Trophoblast cell (in vitro differentiated cells and primary cell): ENCODE measurements at regions not wholly inside any gene's neighbourhood (a gene's known extent, or its start where the extent isn't known, plus 50 kb on each side); places are given as distances from the start of the nearest gene placed in this dataset.

ENCODE experiments used
- DNase-seq, 2 donors: peaks; one replicate each; pipeline ENCODE4 v3.0.0-alpha.2; 2016
- H2AFZ ChIP-seq: 2 replicates; pipeline ENCODE4 v1.6.1; 2013; ENCODE audit warnings: low read length, moderate library complexity, mild to moderate bottlenecking; ENCODE audit not compliant: insufficient read depth, poor library complexity
- H2AK5ac ChIP-seq: 2 replicates; pipeline ENCODE4 v1.6.1; 2013; ENCODE audit warnings: mild to moderate bottlenecking, low read length
- H2BK120ac ChIP-seq: 2 replicates; pipeline ENCODE4 v1.6.1; 2013; ENCODE audit warnings: low read length, mild to moderate bottlenecking, moderate library complexity; ENCODE audit not compliant: insufficient read depth, poor library complexity
- H2BK12ac ChIP-seq: 2 replicates; pipeline ENCODE4 v1.6.1; 2013; ENCODE audit warnings: mild to moderate bottlenecking, low read length, moderate library complexity
- H2BK5ac ChIP-seq: 2 replicates; pipeline ENCODE4 v1.6.1; 2013; ENCODE audit warnings: low read length, low read depth, moderate library complexity, mild to moderate bottlenecking; ENCODE audit not compliant: poor library complexity
- H3K14ac ChIP-seq: 2 replicates; pipeline ENCODE4 v1.6.1; 2013; ENCODE audit warnings: mild to moderate bottlenecking, low read length
- H3K18ac ChIP-seq: 2 replicates; pipeline ENCODE4 v1.6.1; 2013; ENCODE audit warnings: mild to moderate bottlenecking, low read length
- H3K23ac ChIP-seq: 2 replicates; pipeline ENCODE4 v1.6.1; 2013; ENCODE audit warnings: low read length
- H3K27ac ChIP-seq: 2 replicates; pipeline ENCODE4 v1.5.1; 2013; ENCODE audit warnings: low read depth, mild to moderate bottlenecking, inconsistent platforms, low read length, moderate library complexity
- H3K27me3 ChIP-seq: 2 replicates; pipeline ENCODE4 v1.6.1; 2013; ENCODE audit warnings: inconsistent platforms, mild to moderate bottlenecking, low read length, moderate library complexity; ENCODE audit not compliant: insufficient read depth
- H3K36me3 ChIP-seq, 2 experiments: 1 replicate in 1 of 2; 2 replicates in 1 of 2; pipeline ENCODE4 v1.6.1; 2013; ENCODE audit warnings: low read length in 2 of 2, mild to moderate bottlenecking in 2 of 2, moderate library complexity in 1 of 2; ENCODE audit not compliant: insufficient read depth in 2 of 2, control insufficient read depth in 1 of 2
- H3K4ac ChIP-seq: 2 replicates; pipeline ENCODE4 v1.6.1; 2013; ENCODE audit warnings: low read depth, mild to moderate bottlenecking, low read length, moderate library complexity
- H3K4me1 ChIP-seq, 2 experiments: 1 replicate in 1 of 2; 2 replicates in 1 of 2; pipeline ENCODE4 v1.6.1; 2013; ENCODE audit warnings: low read length in 2 of 2, mild to moderate bottlenecking in 2 of 2, moderate library complexity in 1 of 2; ENCODE audit not compliant: insufficient read depth in 2 of 2, control insufficient read depth in 1 of 2
- H3K4me2 ChIP-seq: 2 replicates; pipeline ENCODE4 v1.6.1; 2013; ENCODE audit warnings: inconsistent platforms, mild to moderate bottlenecking, low read length, moderate library complexity
- H3K4me3 ChIP-seq: 2 replicates; pipeline ENCODE4 v1.5.1; 2013; ENCODE audit warnings: mild to moderate bottlenecking, low read depth, low read length, inconsistent platforms
- H3K79me1 ChIP-seq: one replicate; pipeline ENCODE4 v1.6.1; 2013; ENCODE audit warnings: low read length
- H3K79me2 ChIP-seq: 2 replicates; pipeline ENCODE4 v1.6.1; 2013; ENCODE audit warnings: low read length, mild to moderate bottlenecking; ENCODE audit not compliant: control insufficient read depth, insufficient read depth, poor library complexity
- H3K9ac ChIP-seq: 2 replicates; pipeline ENCODE4 v1.6.1; 2013; ENCODE audit warnings: mild to moderate bottlenecking, low read length
- H3K9me3 ChIP-seq: 2 replicates; pipeline ENCODE4 v1.6.1; 2013; ENCODE audit warnings: low read depth, mild to moderate bottlenecking, control low read depth, inconsistent platforms, low read length; ENCODE audit not compliant: insufficient read depth
- H4K12ac ChIP-seq: 2 replicates; pipeline ENCODE4 v1.6.1; 2013; ENCODE audit warnings: low read depth, mild to moderate bottlenecking, low read length, moderate library complexity
- H4K8ac ChIP-seq: 2 replicates; pipeline ENCODE4 v1.6.1; 2013; ENCODE audit warnings: low read depth, mild to moderate bottlenecking, low read length, moderate library complexity
- H4K91ac ChIP-seq: one replicate; pipeline ENCODE4 v1.6.1; 2013; ENCODE audit warnings: low read depth, mild to moderate bottlenecking, low read length, moderate library complexity
- WGBS: extraction: QIAGEN DNeasy Blood & Tissue Kit; methylation state at CpG from one replicate; pipeline ENCODE4 v1.1.7; 2013; ENCODE audit warnings: missing lambda C conversion rate; ENCODE audit not compliant: insufficient read length, insufficient coverage; ENCODE audit errors: extremely low coverage; 5-methylcytosine and 5-hydroxymethylcytosine counted together

DNA sequence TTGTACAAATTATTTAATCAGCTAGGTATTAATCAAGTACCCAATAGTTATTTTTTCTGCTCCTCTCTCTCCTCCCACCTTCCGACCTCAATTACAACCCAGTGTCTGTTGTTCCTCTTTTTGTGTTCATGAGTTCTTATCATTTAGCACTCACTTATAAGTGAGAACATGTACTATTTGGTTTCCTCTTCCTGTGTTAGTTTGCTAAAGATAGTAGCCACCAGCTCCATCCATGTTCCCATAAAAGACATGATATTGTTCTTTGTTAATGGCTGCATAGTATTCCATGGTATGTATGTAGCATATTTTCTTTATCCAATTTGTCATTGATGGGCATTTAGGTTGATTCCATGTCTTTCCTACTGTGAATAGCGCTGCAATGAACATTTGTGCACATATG lies 652.8 kb upstream of the CITED2 start:
- no peak overlapping the region for H3K14ac ChIP-seq
- no peak overlapping the region for H4K8ac ChIP-seq

DNA sequence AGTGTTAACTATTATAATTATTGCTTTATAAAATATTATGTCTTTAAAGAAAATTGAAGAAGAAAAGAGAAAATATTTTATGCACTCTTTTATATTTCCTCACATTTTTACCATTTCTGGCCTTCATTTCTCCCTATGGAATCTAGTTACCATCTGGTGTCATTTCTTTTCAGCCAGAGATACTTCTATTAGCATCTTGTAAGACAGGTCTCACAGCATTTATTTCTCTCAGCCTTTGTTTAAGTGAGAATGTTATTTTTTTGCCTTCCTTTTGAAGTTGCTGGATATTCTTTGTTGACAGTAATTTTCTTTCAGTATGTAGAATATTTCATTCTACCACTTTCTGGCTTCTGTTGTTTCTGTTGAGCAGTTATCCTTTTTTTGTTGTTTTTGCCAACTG lies 652.1 kb upstream of the CITED2 start:
- Histone ChIP-seq H2BK120ac (no peak overlapping the region), H3K27ac (no peak overlapping the region), H3K14ac (no peak overlapping the region), H3K9ac (no peak overlapping the region), H3K4me1 (no peaks in the 10 kb centered on the region), H2AFZ (no peak overlapping the region), H3K27me3 (no peaks in the 10 kb centered on the region), H3K4ac (no peak overlapping the region), H3K9me3 (no peaks in the 10 kb centered on the region), H3K23ac (no peak overlapping the region), H3K4me3 (no peak overlapping the region), H4K8ac (no peak overlapping the region), H3K36me3 (no peaks in the 10 kb centered on the region), H4K91ac (no peak overlapping the region), H3K79me1 (no peaks in the 10 kb centered on the region), H3K18ac (no peak overlapping the region), H3K79me2 (no peaks in the 10 kb centered on the region), H2BK12ac (no peak overlapping the region), H3K4me2 (no peak overlapping the region), H4K12ac (no peak overlapping the region), H2AK5ac (no peak overlapping the region), H2BK5ac (no peak overlapping the region)
- DNase-seq: peak in 1 of 2 donors; percentile 92

More for the DNA sequence above, 652.8 kb upstream of the CITED2 start:
- Histone ChIP-seq H3K4ac (no peak overlapping the region), H3K4me1 (no peaks in the 10 kb centered on the region), H2AK5ac (no peak overlapping the region), H2BK12ac (no peak overlapping the region), H3K18ac (no peak overlapping the region), H3K9me3 (no peaks in the 10 kb centered on the region), H3K79me2 (no peaks in the 10 kb centered on the region), H3K4me2 (no peak overlapping the region), H3K27ac (no peak overlapping the region), H2BK120ac (no peak overlapping the region), H3K79me1 (no peaks in the 10 kb centered on the region), H2AFZ (no peak overlapping the region), H2BK5ac (no peak overlapping the region), H3K27me3 (no peaks in the 10 kb centered on the region), H4K12ac (no peak overlapping the region), H3K9ac (no peak overlapping the region), H4K91ac (no peak overlapping the region), H3K36me3 (no peaks in the 10 kb centered on the region), H3K4me3 (no peak overlapping the region), H3K23ac (no peak overlapping the region)
- no peak for DNase-seq
- no CpG with 5 or more reads among the region's 2 CpGs for WGBS

DNA sequence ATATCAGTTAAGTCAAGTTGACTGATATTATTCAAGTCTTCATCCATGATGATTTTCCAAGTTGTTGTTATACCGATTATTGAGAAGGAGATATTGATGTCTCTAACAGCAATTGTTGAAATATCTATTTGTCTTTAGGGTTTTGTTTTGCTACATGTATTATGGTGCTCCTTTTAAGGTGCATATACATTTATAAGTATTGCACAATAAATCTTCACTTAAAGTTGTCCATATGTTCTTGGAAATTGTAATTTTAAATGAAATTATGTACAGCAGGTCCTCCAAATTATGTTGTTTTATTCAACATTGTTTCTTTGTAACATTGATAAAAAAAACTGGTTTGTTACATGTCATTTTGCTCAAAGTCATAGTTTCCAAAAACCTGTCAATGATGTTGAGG lies 650.7 kb upstream of the CITED2 start:
- no peak overlapping the region for H2AK5ac ChIP-seq
- no CpG with 5 or more reads among the region's 1 CpG for WGBS
- DNase-seq: no peak
- no peak overlapping the region for H2BK12ac ChIP-seq
- no peaks in the 10 kb centered on the region for H3K27me3 ChIP-seq
- H3K9me3 ChIP-seq: peaks cover 4% of the 10 kb centered on the region
- H3K14ac ChIP-seq: no peak overlapping the region
- no peak overlapping the region for H4K12ac ChIP-seq
- H4K91ac ChIP-seq: no peak overlapping the region
- no peak overlapping the region for H3K4ac ChIP-seq
- no peaks in the 10 kb centered on the region for H3K4me1 ChIP-seq
- no peaks in the 10 kb centered on the region for H3K79me1 ChIP-seq
- no peak overlapping the region for H3K23ac ChIP-seq
- no peak overlapping the region for H3K27ac ChIP-seq
- H3K9ac ChIP-seq: no peak overlapping the region
- H2AFZ ChIP-seq: no peak overlapping the region
- no peak overlapping the region for H3K4me3 ChIP-seq
- no peaks in the 10 kb centered on the region for H3K79me2 ChIP-seq
- H3K4me2 ChIP-seq: no peak overlapping the region
- no peak overlapping the region for H3K18ac ChIP-seq
- H3K36me3 ChIP-seq: peaks cover 0 to 4% of the 10 kb centered on the region in 2 experiments
- no peak overlapping the region for H2BK5ac ChIP-seq
- no peak overlapping the region for H2BK120ac ChIP-seq
- H4K8ac ChIP-seq: no peak overlapping the region

DNA sequence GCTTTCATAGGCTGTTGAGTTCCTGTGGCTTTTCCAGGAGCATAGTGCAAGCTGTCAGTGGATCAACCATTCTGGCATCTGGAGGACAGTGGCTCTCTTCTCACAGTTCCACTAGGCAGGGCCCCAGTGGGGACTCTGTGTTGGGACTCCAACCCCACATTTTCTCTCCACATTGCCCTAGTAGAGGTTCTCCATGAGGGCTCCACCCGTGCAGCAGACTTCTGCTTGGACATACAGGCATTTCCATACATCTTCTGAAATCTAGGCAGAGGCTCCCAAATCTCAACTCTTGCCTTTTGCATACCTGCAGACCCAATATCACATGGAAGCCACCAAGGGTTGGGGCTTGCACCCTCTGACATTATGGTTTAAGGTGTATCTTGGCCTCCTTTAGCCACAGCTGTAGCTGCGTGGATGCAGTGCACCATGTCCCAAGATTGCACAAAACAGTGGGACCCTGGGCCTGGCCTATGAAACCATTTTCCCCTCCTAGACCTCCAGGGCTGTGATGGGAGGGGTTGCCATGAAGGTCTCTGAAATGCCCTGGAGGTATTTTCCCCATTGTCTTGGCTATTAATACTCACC lies 645.9 kb upstream of the CITED2 start:
- Histone ChIP-seq H3K4me2 (no peak overlapping the region), H3K79me2 (no peaks in the 10 kb centered on the region), H3K79me1 (no peaks in the 10 kb centered on the region), H3K4me3 (no peak overlapping the region), H3K9me3 (peaks cover 8% of the 10 kb centered on the region), H4K91ac (no peak overlapping the region), H4K12ac (no peak overlapping the region), H3K36me3 (peaks cover 0 to 7% of the 10 kb centered on the region in 2 experiments), H3K4ac (no peak overlapping the region), H2BK5ac (no peak overlapping the region), H3K4me1 (no peaks in the 10 kb centered on the region), H3K27me3 (no peaks in the 10 kb centered on the region), H2BK120ac (no peak overlapping the region), H2BK12ac (no peak overlapping the region), H2AFZ (no peak overlapping the region), H2AK5ac (no peak overlapping the region), H3K23ac (no peak overlapping the region), H4K8ac (no peak overlapping the region), H3K9ac (no peak overlapping the region), H3K14ac (no peak overlapping the region), H3K18ac (no peak overlapping the region), H3K27ac (no peak overlapping the region)
- whole genome bisulfite sequencing: no CpG with 5 or more reads among the region's 2 CpGs
- no peak for DNase-seq
